Gastrocnemius medialis (tissue), 4 donors: ENCODE measurements at regions not wholly inside any gene's neighbourhood (a gene's known extent, or its start where the extent isn't known, plus 50 kb on each side); places are given as distances from the start of the nearest gene placed in this dataset.

Source experiments
- ATAC-seq, 2 donors: fragments of 150-250 bp; one replicate each; pipeline ENCODE4 v1.9.1; 2016
- DNase-seq, 2 donors: peaks; one replicate each; pipeline ENCODE4 v3.0.0-alpha.2; 2019
- H3K27ac ChIP-seq, 4 donors: fragments of 200-600 bp; sonication (generic); 1 replicate in 1 of 4; 2 replicates in 3 of 4; pipeline ENCODE4 v1.5.1; 2016 to 2018; ENCODE audit warnings: mild to moderate bottlenecking in 2 of 4, moderate library complexity in 1 of 4
- H3K27me3 ChIP-seq, 3 donors: fragments of 200-600 bp; sonication (generic) in 2 of 3; 1 replicate in 1 of 3; 2 replicates in 2 of 3; pipeline versions ENCODE4 v1.5.1 to v1.6.0; 2016 to 2019; ENCODE audit warnings: mild to moderate bottlenecking in 1 of 3, moderate library complexity in 1 of 3
- H3K36me3 ChIP-seq, 2 donors: fragments of 200-600 bp; sonication (generic) in 1 of 2; one replicate each; pipeline ENCODE4 v1.5.1; 2017 to 2018
- H3K4me1 ChIP-seq, 2 donors: fragments of 200-600 bp; sonication (generic) in 1 of 2; one replicate each; pipeline ENCODE4 v1.5.1; 2016 to 2017; ENCODE audit warnings: mild to moderate bottlenecking in 2 of 2
- H3K4me3 ChIP-seq, 4 donors: fragments of 200-600 bp; sonication (generic) in 3 of 4; 1 replicate in 1 of 4; 2 replicates in 3 of 4; pipeline ENCODE4 v1.5.1; 2016 to 2019; ENCODE audit warnings: mild to moderate bottlenecking in 2 of 4
- H3K9me3 ChIP-seq, 3 donors: fragments of 200-600 bp; sonication (generic) in 2 of 3; 1 replicate in 1 of 3; 2 replicates in 2 of 3; pipeline ENCODE4 v1.5.1; 2016 to 2019
- POLR2A ChIP-seq, 2 donors: fragments of 450-650 bp; IDR thresholded peaks; one replicate each; pipeline ENCODE4 v1.6.1; 2017; ENCODE audit warnings: antibody characterized with exemption in 2 of 2, mild to moderate bottlenecking in 2 of 2, moderate library complexity in 2 of 2
- in situ Hi-C, 4 donors: fragments of 200-750 bp; cut with MboI; loops; one replicate each; pipeline versions ENCODE4 v1.15.0 to v1.8.0; 2017; ENCODE audit warnings: low sequenced_read_pairs in 4 of 4
- intact Hi-C: fragments of 100-400 bp; cut with DNase I; formaldehyde crosslinking; loops from one replicate; pipeline ENCODE4 v1.15.1; 2023; ENCODE audit warnings: low total_unique reads
- TF ChIP-seq, protein P1 (sequence below), 5 experiments: fragments of 450-650 bp in 3 of 5; fragments of 200-600 bp in 2 of 5; sonication (generic) in 2 of 5; IDR thresholded peaks in 4 of 5; conservative IDR thresholded peaks in 1 of 5; 1 replicate in 4 of 5; 2 replicates in 1 of 5; pipeline ENCODE4 v1.5.1; 2016 to 2019; ENCODE audit warnings: antibody characterized with exemption in 5 of 5, mild to moderate bottlenecking in 3 of 5, moderate library complexity in 3 of 5

GRCh38 chr16:79994418-79994817 lies 393.9 kb upstream of the MAF start:
- Histone ChIP-seq H3K9me3 (no peaks in the 10 kb centered on the region), H3K4me1 (no peaks in the 10 kb centered on the region), H3K36me3 (no peaks in the 10 kb centered on the region), H3K27ac (no peak overlapping the region), H3K27me3 (no peaks in the 10 kb centered on the region), H3K4me3 (no peak overlapping the region)
- ATAC-seq (no peak), DNase-seq (no peak)
- intact Hi-C loops (no loop called here), in situ Hi-C loops (no loop called here)
- TF ChIP-seq POLR2A (IDR thresholded peaks at IDR 0.05) = no peak
- TF ChIP-seq, protein P1, sequence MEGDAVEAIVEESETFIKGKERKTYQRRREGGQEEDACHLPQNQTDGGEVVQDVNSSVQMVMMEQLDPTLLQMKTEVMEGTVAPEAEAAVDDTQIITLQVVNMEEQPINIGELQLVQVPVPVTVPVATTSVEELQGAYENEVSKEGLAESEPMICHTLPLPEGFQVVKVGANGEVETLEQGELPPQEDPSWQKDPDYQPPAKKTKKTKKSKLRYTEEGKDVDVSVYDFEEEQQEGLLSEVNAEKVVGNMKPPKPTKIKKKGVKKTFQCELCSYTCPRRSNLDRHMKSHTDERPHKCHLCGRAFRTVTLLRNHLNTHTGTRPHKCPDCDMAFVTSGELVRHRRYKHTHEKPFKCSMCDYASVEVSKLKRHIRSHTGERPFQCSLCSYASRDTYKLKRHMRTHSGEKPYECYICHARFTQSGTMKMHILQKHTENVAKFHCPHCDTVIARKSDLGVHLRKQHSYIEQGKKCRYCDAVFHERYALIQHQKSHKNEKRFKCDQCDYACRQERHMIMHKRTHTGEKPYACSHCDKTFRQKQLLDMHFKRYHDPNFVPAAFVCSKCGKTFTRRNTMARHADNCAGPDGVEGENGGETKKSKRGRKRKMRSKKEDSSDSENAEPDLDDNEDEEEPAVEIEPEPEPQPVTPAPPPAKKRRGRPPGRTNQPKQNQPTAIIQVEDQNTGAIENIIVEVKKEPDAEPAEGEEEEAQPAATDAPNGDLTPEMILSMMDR (IDR thresholded peaks at IDR 0.05 in 4 of 5, conservative IDR thresholded peaks at IDR 0.05 in 1 of 5) = no peak

- in situ Hi-C loops = no loop called here
- H3K4me3 ChIP-seq = no peak overlapping the region
- no peak overlapping the region for H3K27ac ChIP-seq
- H3K4me1 ChIP-seq = no peaks in the 10 kb centered on the region
- intact Hi-C loops = no loop called here
- H3K36me3 ChIP-seq = no peaks in the 10 kb centered on the region
- no peak for TF ChIP-seq POLR2A (IDR thresholded peaks at IDR 0.05)
- TF ChIP-seq, protein P1 (IDR thresholded peaks at IDR 0.05 in 4 of 5, conservative IDR thresholded peaks at IDR 0.05 in 1 of 5) = no peak
- ATAC-seq = no peak
- no peaks in the 10 kb centered on the region for H3K9me3 ChIP-seq
- no peaks in the 10 kb centered on the region for H3K27me3 ChIP-seq
- DNase-seq = no peak
Observed at GRCh38 chr16:79993629-79994209, 393.2 kb upstream of the MAF start.

DNA sequence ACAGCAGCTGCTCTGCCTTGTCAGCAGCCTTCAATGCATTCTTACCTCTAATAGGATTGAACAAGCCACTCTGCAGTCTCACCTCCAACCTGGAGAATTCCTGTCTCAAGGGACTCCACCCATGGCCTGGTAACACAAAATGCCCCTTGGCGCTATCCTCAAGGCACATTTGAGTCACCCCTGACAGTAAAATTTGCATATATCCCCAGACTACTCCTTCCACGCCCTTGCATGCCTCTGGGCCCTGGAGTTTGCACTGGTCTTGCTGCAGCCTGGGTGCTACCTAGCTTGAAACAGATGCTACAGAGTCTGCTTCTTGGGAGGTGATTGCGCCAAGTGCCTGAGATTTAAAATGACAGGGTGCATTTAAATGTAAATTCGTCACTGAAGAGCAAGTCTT lies 391.4 kb upstream of the MAF start:
- no peak for ATAC-seq
- no peaks in the 10 kb centered on the region for H3K36me3 ChIP-seq
- in situ Hi-C loops = no loop called here

DNA sequence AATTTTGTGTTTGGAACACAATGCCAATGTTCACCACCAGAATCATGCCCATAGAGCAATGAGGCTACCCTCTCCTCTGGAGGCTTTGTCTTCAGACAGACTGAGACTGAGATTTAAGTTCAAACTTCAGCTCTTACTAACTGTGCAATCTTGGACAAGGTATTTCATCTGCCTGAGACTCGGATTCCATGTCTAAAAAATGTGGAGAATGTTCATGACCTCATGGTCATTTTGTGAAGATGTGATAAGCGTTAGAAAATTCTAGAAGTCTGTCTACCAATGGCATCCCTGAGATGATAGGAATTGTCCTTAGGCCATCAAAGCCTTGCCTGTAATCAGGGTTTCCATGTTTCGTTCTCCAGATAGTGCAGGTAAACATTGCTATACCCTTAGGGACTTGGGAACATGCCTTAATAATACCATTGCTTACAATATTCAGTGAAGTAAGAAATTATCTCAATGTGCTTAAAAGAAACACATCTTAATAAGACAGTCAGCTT lies 388.2 kb upstream of the MAF start:
- H3K36me3 ChIP-seq = no peaks in the 10 kb centered on the region
- no peak for ATAC-seq
- H3K4me1 ChIP-seq = no peaks in the 10 kb centered on the region
- in situ Hi-C loops (no loop called here), intact Hi-C loops (no loop called here)
- H3K27ac ChIP-seq = no peak overlapping the region
- H3K27me3 ChIP-seq = no peaks in the 10 kb centered on the region
- DNase-seq = no peak
- no peak overlapping the region for H3K4me3 ChIP-seq
- no peaks in the 10 kb centered on the region for H3K9me3 ChIP-seq
- TF ChIP-seq, protein P1 (IDR thresholded peaks at IDR 0.05 in 4 of 5, conservative IDR thresholded peaks at IDR 0.05 in 1 of 5) = no peak
- no peak for TF ChIP-seq POLR2A (IDR thresholded peaks at IDR 0.05)

More for the DNA sequence above, 391.4 kb upstream of the MAF start:
- Histone ChIP-seq H3K27ac (no peak overlapping the region), H3K4me3 (no peak overlapping the region), H3K9me3 (no peaks in the 10 kb centered on the region), H3K27me3 (no peaks in the 10 kb centered on the region), H3K4me1 (no peaks in the 10 kb centered on the region)
- DNase-seq = no peak
- intact Hi-C loops = no loop called here
- TF ChIP-seq, protein P1 (IDR thresholded peaks at IDR 0.05 in 4 of 5, conservative IDR thresholded peaks at IDR 0.05 in 1 of 5) = no peak
- TF ChIP-seq POLR2A (IDR thresholded peaks at IDR 0.05) = no peak

GRCh38 chr16:79988089-79988488 lies 387.6 kb upstream of the MAF start:
- in situ Hi-C loops = no loop called here
- ATAC-seq (no peak), DNase-seq (no peak)
- H3K9me3 ChIP-seq = no peaks in the 10 kb centered on the region
- no peak overlapping the region for H3K27ac ChIP-seq
- no peaks in the 10 kb centered on the region for H3K27me3 ChIP-seq
- no peaks in the 10 kb centered on the region for H3K4me1 ChIP-seq
- TF ChIP-seq, protein P1 (IDR thresholded peaks at IDR 0.05 in 4 of 5, conservative IDR thresholded peaks at IDR 0.05 in 1 of 5) = no peak
- TF ChIP-seq POLR2A (IDR thresholded peaks at IDR 0.05) = no peak
- H3K4me3 ChIP-seq = no peak overlapping the region
- intact Hi-C loops = no loop called here
- no peaks in the 10 kb centered on the region for H3K36me3 ChIP-seq
